WTC11 (cell line): ENCODE measurements at regions not wholly inside any gene's neighbourhood (a gene's known extent, or its start where the extent isn't known, plus 50 kb on each side); places are given as distances from the start of the nearest gene placed in this dataset.
"Not testable (repeated sequence)": the region's sequence is repeated elsewhere in the genome, so short reads cannot be mapped to it uniquely, and the experiment has no call there.

ENCODE experiments used
- ATAC-seq: fragments of 200-7000 bp; cut with Tn5 transposase; 2 replicates; pipeline ENCODE4 v1.10.0; 2021; ENCODE audit warnings: mild to moderate bottlenecking, moderate library complexity
- CTCF ChIA-PET: fragments of 300-600 bp; sonication (Branson Sonifier 250); formaldehyde crosslinking; loops from one replicate; lab custom pipeline; 2021; ENCODE audit warnings: antibody characterized with exemption; lab: Charles Lee
- POLR2A ChIA-PET: fragments of 350-600 bp; sonication (Branson Sonifier 250); formaldehyde crosslinking; loops from one replicate; lab custom pipeline; 2021; ENCODE audit warnings: antibody characterized with exemption; lab: Charles Lee
- DNase-seq: peaks from one replicate; pipeline ENCODE4 v3.0.0; 2021; ENCODE audit warnings: low spot score
- H3K27ac Mint-ChIP-seq: 2 replicates; pipeline ENCODE4 v1.8.0; 2021; ENCODE audit warnings: mixed read lengths
- H3K27me3 Mint-ChIP-seq: 2 replicates; pipeline ENCODE4 v1.8.0; 2021; ENCODE audit warnings: low read depth, mild to moderate bottlenecking, moderate library complexity, mixed read lengths
- H3K36me3 Mint-ChIP-seq: 2 replicates; pipeline ENCODE4 v1.8.0; 2021; ENCODE audit warnings: mixed read lengths
- H3K4me1 Mint-ChIP-seq: 2 replicates; pipeline ENCODE4 v1.8.0; 2022; ENCODE audit warnings: mixed read lengths
- H3K4me3 Mint-ChIP-seq: 2 replicates; pipeline ENCODE4 v1.8.0; 2021; ENCODE audit warnings: mild to moderate bottlenecking, moderate library complexity, mixed read lengths
- H3K9me3 Mint-ChIP-seq: 2 replicates; pipeline ENCODE4 v1.8.0; 2021; ENCODE audit warnings: mixed read lengths
- ATF2 ChIP-seq: sonication (generic); formaldehyde crosslinking; IDR thresholded peaks from 2 replicates; pipeline ENCODE4 v1.8.1; 2022; ENCODE audit warnings: low read depth, missing genetic modification reagents, borderline replicate concordance
- CBFB ChIP-seq: sonication (generic); formaldehyde crosslinking; IDR thresholded peaks from 2 replicates; pipeline ENCODE4 v1.8.1; 2022; ENCODE audit warnings: mild to moderate bottlenecking, low read depth, missing genetic modification reagents
- CREM ChIP-seq: sonication (generic); formaldehyde crosslinking; IDR thresholded peaks from 2 replicates; pipeline ENCODE4 v1.8.1; 2022; ENCODE audit warnings: mild to moderate bottlenecking, missing genetic modification reagents, moderate library complexity
- E2F1 ChIP-seq: sonication (generic); formaldehyde crosslinking; IDR thresholded peaks from 2 replicates; pipeline ENCODE4 v1.8.0; 2022; ENCODE audit warnings: mild to moderate bottlenecking, missing genetic modification reagents
- EMX1 ChIP-seq: fragments of 250-450 bp; sonication (Bioruptor Pico); IDR thresholded peaks from 2 replicates; pipeline ENCODE4 v1.8.0; 2021; ENCODE audit warnings: mild to moderate bottlenecking
- ETV6 ChIP-seq: sonication (generic); formaldehyde crosslinking; IDR thresholded peaks from 2 replicates; pipeline ENCODE4 v1.8.1; 2022; ENCODE audit warnings: mild to moderate bottlenecking, missing genetic modification reagents
- FOXJ3 ChIP-seq: sonication (generic); formaldehyde crosslinking; IDR thresholded peaks from 2 replicates; pipeline ENCODE4 v1.9.0; 2021; ENCODE audit warnings: missing genetic modification reagents, mild to moderate bottlenecking, borderline replicate concordance
- FOXP4 ChIP-seq: sonication (generic); formaldehyde crosslinking; IDR thresholded peaks from 2 replicates; pipeline ENCODE4 v1.8.0; 2022; ENCODE audit warnings: mild to moderate bottlenecking, missing genetic modification reagents
- GRHL2 ChIP-seq: fragments of 250-450 bp; sonication (Bioruptor Pico); IDR thresholded peaks from 2 replicates; pipeline ENCODE4 v1.8.0; 2022; ENCODE audit warnings: mild to moderate bottlenecking, moderate library complexity; ENCODE audit not compliant: insufficient replicate concordance, severe bottlenecking
- GTF2I ChIP-seq: fragments of 250-450 bp; sonication (Bioruptor Pico); conservative IDR thresholded peaks from 2 replicates; pipeline ENCODE4 v1.4.0; 2021; ENCODE audit warnings: mild to moderate bottlenecking
- HMGXB4 ChIP-seq: sonication (generic); formaldehyde crosslinking; IDR thresholded peaks from 2 replicates; pipeline ENCODE4 v1.8.1; 2023; ENCODE audit warnings: mild to moderate bottlenecking, moderate library complexity, missing genetic modification reagents
- JAZF1 ChIP-seq: fragments of 250-450 bp; sonication (Bioruptor Pico); IDR thresholded peaks from 2 replicates; pipeline ENCODE4 v1.9.0; 2021; ENCODE audit warnings: moderate library complexity, mild to moderate bottlenecking, inconsistent platforms
- MXD4 ChIP-seq: fragments of 250-450 bp; sonication (Bioruptor Pico); IDR thresholded peaks from 2 replicates; pipeline ENCODE4 v1.8.0; 2021; ENCODE audit warnings: mild to moderate bottlenecking, moderate library complexity, borderline replicate concordance
- NFE2L1 ChIP-seq: sonication (generic); formaldehyde crosslinking; IDR thresholded peaks from 2 replicates; pipeline ENCODE4 v1.8.1; 2023; ENCODE audit warnings: missing genetic modification reagents
- NFYB ChIP-seq: sonication (generic); formaldehyde crosslinking; conservative IDR thresholded peaks from 2 replicates; pipeline ENCODE4 v1.8.0; 2022; ENCODE audit warnings: low read depth, missing genetic modification reagents
- NR1H2 ChIP-seq: sonication (generic); formaldehyde crosslinking; IDR thresholded peaks from 2 replicates; pipeline ENCODE4 v1.9.0; 2021; ENCODE audit warnings: mild to moderate bottlenecking, moderate library complexity, missing genetic modification reagents
- NR2C2 ChIP-seq: sonication (generic); formaldehyde crosslinking; IDR thresholded peaks from 2 replicates; pipeline ENCODE4 v1.8.0; 2022; ENCODE audit warnings: mild to moderate bottlenecking, missing genetic modification reagents
- OVOL2 ChIP-seq: fragments of 250-450 bp; sonication (Bioruptor Pico); IDR thresholded peaks from 2 replicates; pipeline ENCODE4 v1.9.0; 2021; ENCODE audit warnings: mild to moderate bottlenecking, borderline replicate concordance
- PRRX2 ChIP-seq: fragments of 250-450 bp; sonication (Bioruptor Pico); IDR thresholded peaks from 2 replicates; pipeline ENCODE4 v1.8.0; 2021; ENCODE audit warnings: mild to moderate bottlenecking
- RELA ChIP-seq: sonication (generic); formaldehyde crosslinking; IDR thresholded peaks from 2 replicates; pipeline ENCODE4 v1.8.1; 2022; ENCODE audit warnings: missing genetic modification reagents, mild to moderate bottlenecking, borderline replicate concordance
- SOX15 ChIP-seq: fragments of 250-450 bp; sonication (Bioruptor Pico); IDR thresholded peaks from 2 replicates; pipeline ENCODE4 v1.9.0; 2021; ENCODE audit warnings: mild to moderate bottlenecking
- TEAD4 ChIP-seq: sonication (generic); formaldehyde crosslinking; IDR thresholded peaks from 2 replicates; pipeline ENCODE4 v1.8.0; 2022; ENCODE audit warnings: mild to moderate bottlenecking, missing genetic modification reagents
- TP53 ChIP-seq: sonication (generic); formaldehyde crosslinking; IDR thresholded peaks from 2 replicates; pipeline ENCODE4 v1.8.1; 2023; ENCODE audit warnings: mild to moderate bottlenecking, missing genetic modification reagents
- ZBTB21 ChIP-seq: sonication (generic); formaldehyde crosslinking; IDR thresholded peaks from 2 replicates; pipeline ENCODE4 v1.8.1; 2023; ENCODE audit warnings: mild to moderate bottlenecking, missing genetic modification reagents, borderline replicate concordance
- ZNF138 ChIP-seq: sonication (generic); formaldehyde crosslinking; conservative IDR thresholded peaks from 2 replicates; pipeline ENCODE4 v1.8.1; 2022; ENCODE audit warnings: mild to moderate bottlenecking, moderate library complexity, missing genetic modification reagents
- ZNF396 ChIP-seq: fragments of 250-450 bp; sonication (Bioruptor Pico); IDR thresholded peaks from 2 replicates; pipeline ENCODE4 v1.8.0; 2021; ENCODE audit warnings: mild to moderate bottlenecking, moderate library complexity, borderline replicate concordance

- H3K4me1 Mint-ChIP-seq, result peaks cover 21% of the 10 kb centered on the region
- no peak overlapping the region for H3K27ac Mint-ChIP-seq
- ATAC-seq (no peak), DNase-seq (no peak)
- POLR2A ChIA-PET, result no interaction called here
- CTCF ChIA-PET, result no interaction called here
- H3K9me3 Mint-ChIP-seq, result peaks cover 16% of the 10 kb centered on the region
- H3K4me3 Mint-ChIP-seq, result no peak overlapping the region
- TF ChIP-seq RELA (no peak), ETV6 (CRISPR knock-in tag) (no peak), E2F1 (CRISPR knock-in tag) (no peak), HMGXB4 (no peak), NFYB (no peak), CREM (no peak), ZBTB21 (no peak), MXD4 (CRISPR knock-in tag) (no peak), CBFB (CRISPR knock-in tag) (no peak), JAZF1 (no peak), EMX1 (CRISPR knock-in tag) (no peak), OVOL2 (CRISPR knock-in tag) (no peak), SOX15 (no peak), FOXJ3 (CRISPR knock-in tag) (no peak), NR1H2 (CRISPR knock-in tag) (no peak), TEAD4 (no peak), FOXP4 (CRISPR knock-in tag) (no peak), GTF2I (CRISPR knock-in tag) (no peak), GRHL2 (CRISPR knock-in tag) (no peak), ZNF138 (no peak)
- 0 out of 2 replicates have a peak, but pooled peaks cover 1% of the 10 kb centered on the region for H3K27me3 Mint-ChIP-seq
- H3K36me3 Mint-ChIP-seq, result peaks cover 5% of the 10 kb centered on the region
Measured at GRCh38 chr3:31106912-31107311, 212.5 kb upstream of the GADL1 start.

GRCh38 chr3:31114929-31115283, 220.4 kb upstream of the GADL1 start:
- peaks cover 28% of the 10 kb centered on the region for H3K9me3 Mint-ChIP-seq
- DNase-seq, result no peak
- CTCF ChIA-PET, result no interaction called here
- H3K27ac Mint-ChIP-seq, result no peak overlapping the region
- H3K4me1 Mint-ChIP-seq, result peaks cover 7% of the 10 kb centered on the region
- peaks cover 9% of the 10 kb centered on the region; the same call in 1 of the 2 replicates for H3K36me3 Mint-ChIP-seq
- H3K4me3 Mint-ChIP-seq, result no peak overlapping the region
- TF ChIP-seq NR2C2 (CRISPR knock-in tag) (no peak), NFE2L1 (CRISPR knock-in tag) (no peak), ZNF396 (no peak), ATF2 (CRISPR knock-in tag) (no peak), PRRX2 (CRISPR knock-in tag) (no peak), TP53 (CRISPR knock-in tag) (no peak)
- H3K27me3 Mint-ChIP-seq, result no peaks in the 10 kb centered on the region
- POLR2A ChIA-PET, result no interaction called here
- ATAC-seq, result no peak

- DNase-seq, POLR2A ChIA-PET, H3K36me3 Mint-ChIP-seq, ATAC-seq, H3K27me3 Mint-ChIP-seq, H3K4me3 Mint-ChIP-seq, H3K27ac Mint-ChIP-seq, CTCF ChIA-PET: not testable (repeated sequence)
- H3K9me3 Mint-ChIP-seq, result peaks cover 28% of the 10 kb centered on the region
- H3K4me1 Mint-ChIP-seq, result peaks cover 12% of the 10 kb centered on the region
Measured at GRCh38 chr3:31115531-31115930, 221.1 kb upstream of the GADL1 start.
